ENCODE measurements at regions not wholly inside any gene's neighbourhood (a gene's known extent, or its start where the extent isn't known, plus 50 kb on each side); places are given as distances from the start of the nearest gene placed in this dataset.

- TF ChIP-seq IRF1 (CRISPR knock-in tag; IDR thresholded peaks at IDR 0.05; ENCODE audit: low read depth) (no peak), ZFP36 (IDR thresholded peaks at IDR 0.05; ENCODE audit: borderline replicate concordance, low read depth, low read length, partially characterized antibody) (no peak), ZNF800 (CRISPR knock-in tag; IDR thresholded peaks at IDR 0.05) (no peak)
Measured at GRCh38 chr12:75917715-75918114, 113.9 kb downstream of the PHLDA1 start (continued).

DNA sequence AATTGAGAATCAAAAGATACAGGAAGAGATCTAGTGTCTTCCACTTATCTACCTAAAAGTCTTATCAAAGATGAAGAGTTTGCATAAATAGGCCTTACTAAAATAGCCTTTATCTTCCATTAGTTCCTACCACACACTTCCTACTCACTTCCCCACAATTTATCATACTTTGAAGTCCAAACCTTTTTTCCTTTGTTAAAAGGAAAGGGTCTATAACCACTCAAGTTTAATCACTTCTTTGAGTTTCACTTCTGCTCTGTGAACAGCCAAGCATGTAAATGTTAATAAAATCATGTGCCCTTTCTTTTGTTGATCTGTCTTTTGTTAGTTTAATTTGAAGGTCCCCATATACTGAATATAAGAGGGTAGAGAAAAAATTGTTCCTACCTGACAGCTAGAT is 114.5 kb downstream of the PHLDA1 start:
- no peaks in the 10 kb centered on the region for H3K36me3 ChIP-seq (replicated peaks in 1 of 2; ENCODE audit: control insufficient read depth in 1 of 2, insufficient read depth in 2 of 2, low read length in 2 of 2)
- no peaks in the 10 kb centered on the region for H3K9me3 ChIP-seq (ENCODE audit: low read length)
- peaks cover 6% of the 10 kb centered on the region for H3K4me1 ChIP-seq (ENCODE audit: insufficient read depth, low read length)
- no peak overlapping the region for H3K27ac ChIP-seq (ENCODE audit: extremely low read length, insufficient read depth, low read length)
- BruUV-seq (replicated peaks), result no TSS peak
- H4K20me1 ChIP-seq (ENCODE audit: insufficient read depth, low read length), result no peaks in the 10 kb centered on the region
- FAIRE-seq (no peak), DNase-seq (ENCODE audit: low spot score) (no peak), ATAC-seq (no peak)
- H3K9ac ChIP-seq (ENCODE audit: insufficient read depth, low read depth, low read length), result no peak overlapping the region
- no peaks in the 10 kb centered on the region for H3K27me3 ChIP-seq (ENCODE audit: control insufficient read depth in 1 of 2, insufficient read depth in 2 of 2, low read length in 2 of 2)
- H2AFZ ChIP-seq (ENCODE audit: low read length), result no peak overlapping the region
- in situ Hi-C loops (cut with HindIII; ENCODE audit: extremely low pct_ligation_motif_present, low pct_unique_long_range_greater_than_20kb), result no loop called here
- ChIA-PET CTCF (ENCODE audit: low intra/inter-chr PET ratio, low total read pairs) (no interaction called here), POLR2A (no interaction called here)
- no peaks in the 10 kb centered on the region for H3K79me2 ChIP-seq (ENCODE audit: insufficient read depth, low read length)
- no peak overlapping the region for H3K4me2 ChIP-seq (ENCODE audit: low read depth, low read length)
- intact Hi-C loops (cut with micrococcal nuclease; ENCODE audit: unreplicated experiment), result no loop called here
- no peak overlapping the region for H3K4me3 ChIP-seq (replicated peaks in 1 of 3; ENCODE audit: insufficient read depth in 1 of 3, low read depth in 2 of 3, low read length in 3 of 3)
- TF ChIP-seq ZNF256 (CRISPR knock-in tag; conservative IDR thresholded peaks at IDR 0.05) (no peak), PRPF4 (IDR thresholded peaks at IDR 0.05; ENCODE audit: low read depth, low read length, poor library complexity, severe bottlenecking) (no peak), HOXD1 (CRISPR knock-in tag; IDR thresholded peaks at IDR 0.05) (no peak), ZNF761 (CRISPR knock-in tag; conservative IDR thresholded peaks at IDR 0.05) (no peak), IRF1 (CRISPR knock-in tag; IDR thresholded peaks at IDR 0.05; ENCODE audit: low read depth) (no peak), ZNF235 (CRISPR knock-in tag; IDR thresholded peaks at IDR 0.05; ENCODE audit: borderline replicate concordance) (no peak), ZNF33B (CRISPR knock-in tag; IDR thresholded peaks at IDR 0.05) (no peak), ELF1 (CRISPR knock-in tag; IDR thresholded peaks at IDR 0.05) (no peak), ZSCAN31 (CRISPR knock-in tag; IDR thresholded peaks at IDR 0.05; ENCODE audit: low read depth) (no peak), ZNF850 (CRISPR knock-in tag; conservative IDR thresholded peaks at IDR 0.05) (no peak), ZBTB1 (CRISPR knock-in tag; IDR thresholded peaks at IDR 0.05; ENCODE audit: borderline replicate concordance) (no peak)
- TF ChIP-seq, protein P1, sequence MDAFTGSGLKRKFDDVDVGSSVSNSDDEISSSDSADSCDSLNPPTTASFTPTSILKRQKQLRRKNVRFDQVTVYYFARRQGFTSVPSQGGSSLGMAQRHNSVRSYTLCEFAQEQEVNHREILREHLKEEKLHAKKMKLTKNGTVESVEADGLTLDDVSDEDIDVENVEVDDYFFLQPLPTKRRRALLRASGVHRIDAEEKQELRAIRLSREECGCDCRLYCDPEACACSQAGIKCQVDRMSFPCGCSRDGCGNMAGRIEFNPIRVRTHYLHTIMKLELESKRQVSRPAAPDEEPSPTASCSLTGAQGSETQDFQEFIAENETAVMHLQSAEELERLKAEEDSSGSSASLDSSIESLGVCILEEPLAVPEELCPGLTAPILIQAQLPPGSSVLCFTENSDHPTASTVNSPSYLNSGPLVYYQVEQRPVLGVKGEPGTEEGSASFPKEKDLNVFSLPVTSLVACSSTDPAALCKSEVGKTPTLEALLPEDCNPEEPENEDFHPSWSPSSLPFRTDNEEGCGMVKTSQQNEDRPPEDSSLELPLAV (CRISPR knock-in tag; conservative IDR thresholded peaks at IDR 0.05; ENCODE audit: low read depth), result no peak
- TF ChIP-seq, protein P2, sequence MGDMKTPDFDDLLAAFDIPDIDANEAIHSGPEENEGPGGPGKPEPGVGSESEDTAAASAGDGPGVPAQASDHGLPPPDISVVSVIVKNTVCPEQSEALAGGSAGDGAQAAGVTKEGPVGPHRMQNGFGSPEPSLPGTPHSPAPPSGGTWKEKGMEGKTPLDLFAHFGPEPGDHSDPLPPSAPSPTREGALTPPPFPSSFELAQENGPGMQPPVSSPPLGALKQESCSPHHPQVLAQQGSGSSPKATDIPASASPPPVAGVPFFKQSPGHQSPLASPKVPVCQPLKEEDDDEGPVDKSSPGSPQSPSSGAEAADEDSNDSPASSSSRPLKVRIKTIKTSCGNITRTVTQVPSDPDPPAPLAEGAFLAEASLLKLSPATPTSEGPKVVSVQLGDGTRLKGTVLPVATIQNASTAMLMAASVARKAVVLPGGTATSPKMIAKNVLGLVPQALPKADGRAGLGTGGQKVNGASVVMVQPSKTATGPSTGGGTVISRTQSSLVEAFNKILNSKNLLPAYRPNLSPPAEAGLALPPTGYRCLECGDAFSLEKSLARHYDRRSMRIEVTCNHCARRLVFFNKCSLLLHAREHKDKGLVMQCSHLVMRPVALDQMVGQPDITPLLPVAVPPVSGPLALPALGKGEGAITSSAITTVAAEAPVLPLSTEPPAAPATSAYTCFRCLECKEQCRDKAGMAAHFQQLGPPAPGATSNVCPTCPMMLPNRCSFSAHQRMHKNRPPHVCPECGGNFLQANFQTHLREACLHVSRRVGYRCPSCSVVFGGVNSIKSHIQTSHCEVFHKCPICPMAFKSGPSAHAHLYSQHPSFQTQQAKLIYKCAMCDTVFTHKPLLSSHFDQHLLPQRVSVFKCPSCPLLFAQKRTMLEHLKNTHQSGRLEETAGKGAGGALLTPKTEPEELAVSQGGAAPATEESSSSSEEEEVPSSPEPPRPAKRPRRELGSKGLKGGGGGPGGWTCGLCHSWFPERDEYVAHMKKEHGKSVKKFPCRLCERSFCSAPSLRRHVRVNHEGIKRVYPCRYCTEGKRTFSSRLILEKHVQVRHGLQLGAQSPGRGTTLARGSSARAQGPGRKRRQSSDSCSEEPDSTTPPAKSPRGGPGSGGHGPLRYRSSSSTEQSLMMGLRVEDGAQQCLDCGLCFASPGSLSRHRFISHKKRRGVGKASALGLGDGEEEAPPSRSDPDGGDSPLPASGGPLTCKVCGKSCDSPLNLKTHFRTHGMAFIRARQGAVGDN (CRISPR knock-in tag; IDR thresholded peaks at IDR 0.05), result no peak
